HG03520 (cell line): ENCODE measurements at regions not wholly inside any gene's neighbourhood (a gene's known extent, or its start where the extent isn't known, plus 50 kb on each side); places are given as distances from the start of the nearest gene placed in this dataset.
A peak's percentile ranks its signal among the peaks of the same experiment; 100 is the strongest.

ENCODE experiments used
- ATAC-seq: cut with Tn5 transposase; IDR thresholded peaks from one replicate; pipeline ENCODE4 v1.9.1; 2021; ENCODE audit warnings: mild to moderate bottlenecking, moderate library complexity; ENCODE audit not compliant: unreplicated experiment

GRCh38 chr18:77439888-77440287, 190.2 kb downstream of the GALR1 start:
- ATAC-seq = no peak

- ATAC-seq = no peak
Observed at GRCh38 chr18:77442393-77442792, 192.7 kb downstream of the GALR1 start.

GRCh38 chr18:77444385-77444784, 194.7 kb downstream of the GALR1 start:
- ATAC-seq = no peak

- no peak for ATAC-seq
Observed at GRCh38 chr18:77448046-77448445, 198.4 kb downstream of the GALR1 start.

- no peak for ATAC-seq
Observed at GRCh38 chr18:77455004-77455403, 205.4 kb downstream of the GALR1 start.

- no peak for ATAC-seq
Observed at GRCh38 chr18:77457681-77458080, 208.0 kb downstream of the GALR1 start.

- no peak for ATAC-seq
Observed at GRCh38 chr18:77461062-77461688, 211.5 kb downstream of the GALR1 start.

- ATAC-seq = no peak
Observed at GRCh38 chr18:77464917-77465316, 215.3 kb downstream of the GALR1 start.

- no peak for ATAC-seq
Observed at GRCh38 chr18:77466890-77467289, 217.2 kb downstream of the GALR1 start.

GRCh38 chr18:77469131-77469530, 219.5 kb downstream of the GALR1 start:
- no peak for ATAC-seq

- ATAC-seq = no peak
Observed at GRCh38 chr18:77470569-77471413, 221.1 kb downstream of the GALR1 start.

GRCh38 chr18:77472509-77472908, 222.9 kb downstream of the GALR1 start:
- no peak for ATAC-seq

- no peak for ATAC-seq
Observed at GRCh38 chr18:77478646-77479442, 229.2 kb downstream of the GALR1 start.

- ATAC-seq = no peak
Observed at GRCh38 chr18:77481541-77481940, 231.9 kb downstream of the GALR1 start.

- no peak for ATAC-seq
Observed at GRCh38 chr18:77482190-77483085, 232.8 kb downstream of the GALR1 start.

GRCh38 chr18:77486985-77487384, 237.3 kb downstream of the GALR1 start:
- ATAC-seq = no peak

- peak; percentile 63 for ATAC-seq
Observed at GRCh38 chr18:77487951-77488740, 238.5 kb downstream of the GALR1 start.

GRCh38 chr18:77495079-77495478, 245.4 kb downstream of the GALR1 start:
- ATAC-seq = no peak

- ATAC-seq = no peak
Observed at GRCh38 chr18:77495982-77496690, 246.5 kb downstream of the GALR1 start.
